H1 (cell line): ENCODE measurements at regions not wholly inside any gene's neighbourhood (a gene's known extent, or its start where the extent isn't known, plus 50 kb on each side); places are given as distances from the start of the nearest gene placed in this dataset.

Experiments used
- CBX5 ChIP-seq: fragments of 300-800, 300-1000 bp; sonication (generic); IDR thresholded peaks from 2 replicates; pipeline ENCODE4 v1.7.1; 2016; ENCODE audit warnings: antibody characterized with exemption, low read length, low read depth
- EP300 ChIP-seq, 2 experiments: IDR thresholded peaks; 1 replicate in 1 of 2; 2 replicates in 1 of 2; pipeline ENCODE4 v1.6.1; 2011 to 2012; ENCODE audit warnings: low read depth in 2 of 2, low read length in 2 of 2, mild to moderate bottlenecking in 2 of 2, borderline replicate concordance in 1 of 2, inconsistent platforms in 1 of 2, moderate library complexity in 1 of 2
- KDM5A ChIP-seq: fragments of 200-600 bp; IDR thresholded peaks from 2 replicates; pipeline ENCODE4 v1.7.1; 2012; ENCODE audit warnings: mild to moderate bottlenecking, low read length, inconsistent platforms, mixed read lengths
- SIN3A ChIP-seq, 2 experiments: IDR thresholded peaks in 1 of 2; conservative IDR thresholded peaks in 1 of 2; 2 replicates each; pipeline ENCODE4 v1.6.1; 2011 to 2012; ENCODE audit warnings: low read length in 2 of 2, improper control_type of control experiment in 1 of 2, low read depth in 1 of 2, mild to moderate bottlenecking in 1 of 2
- SP4 ChIP-seq: IDR thresholded peaks from 2 replicates; pipeline ENCODE4 v1.6.1; 2012; ENCODE audit warnings: low read length, inconsistent platforms
- TF ChIP-seq, protein P1 (sequence below), 3 experiments: IDR thresholded peaks; 1 replicate in 2 of 3; 2 replicates in 1 of 3; pipeline versions ENCODE4 v1.5.1 to v1.6.1; 2011; ENCODE audit warnings: low read length in 3 of 3, mild to moderate bottlenecking in 3 of 3, inconsistent platforms in 2 of 3, low read depth in 1 of 3, moderate library complexity in 1 of 3; ENCODE audit not compliant: insufficient read depth in 1 of 3; ENCODE audit errors: control extremely low read depth in 1 of 3

DNA sequence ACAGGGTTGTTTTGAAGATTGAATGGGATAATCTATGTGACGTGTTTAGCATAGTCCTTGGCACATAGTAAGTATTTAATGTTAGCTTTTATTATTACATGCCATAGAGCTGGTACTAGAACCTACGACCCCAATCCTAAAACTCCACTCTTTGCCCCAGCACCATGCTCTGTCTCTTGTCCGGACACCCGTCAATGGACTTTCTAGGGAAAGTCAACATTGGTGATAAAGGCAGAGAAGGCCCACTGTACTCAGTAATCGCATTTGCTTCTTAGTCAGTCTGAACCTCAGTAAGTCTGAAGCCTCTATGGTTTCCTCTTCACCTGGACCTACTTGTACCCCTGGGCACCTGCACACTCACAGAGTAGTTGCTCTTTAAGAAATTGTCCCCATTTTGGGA lies 153.1 kb upstream of the PRMT8 start:
- no peak for TF ChIP-seq EP300 (IDR thresholded peaks at IDR 0.05; ENCODE audit: borderline replicate concordance in 1 of 2, low read depth in 2 of 2, low read length in 2 of 2)
- TF ChIP-seq, protein P1, sequence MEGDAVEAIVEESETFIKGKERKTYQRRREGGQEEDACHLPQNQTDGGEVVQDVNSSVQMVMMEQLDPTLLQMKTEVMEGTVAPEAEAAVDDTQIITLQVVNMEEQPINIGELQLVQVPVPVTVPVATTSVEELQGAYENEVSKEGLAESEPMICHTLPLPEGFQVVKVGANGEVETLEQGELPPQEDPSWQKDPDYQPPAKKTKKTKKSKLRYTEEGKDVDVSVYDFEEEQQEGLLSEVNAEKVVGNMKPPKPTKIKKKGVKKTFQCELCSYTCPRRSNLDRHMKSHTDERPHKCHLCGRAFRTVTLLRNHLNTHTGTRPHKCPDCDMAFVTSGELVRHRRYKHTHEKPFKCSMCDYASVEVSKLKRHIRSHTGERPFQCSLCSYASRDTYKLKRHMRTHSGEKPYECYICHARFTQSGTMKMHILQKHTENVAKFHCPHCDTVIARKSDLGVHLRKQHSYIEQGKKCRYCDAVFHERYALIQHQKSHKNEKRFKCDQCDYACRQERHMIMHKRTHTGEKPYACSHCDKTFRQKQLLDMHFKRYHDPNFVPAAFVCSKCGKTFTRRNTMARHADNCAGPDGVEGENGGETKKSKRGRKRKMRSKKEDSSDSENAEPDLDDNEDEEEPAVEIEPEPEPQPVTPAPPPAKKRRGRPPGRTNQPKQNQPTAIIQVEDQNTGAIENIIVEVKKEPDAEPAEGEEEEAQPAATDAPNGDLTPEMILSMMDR (IDR thresholded peaks at IDR 0.05; ENCODE audit: control extremely low read depth in 1 of 3, insufficient read depth in 1 of 3, low read depth in 1 of 3, low read length in 3 of 3): no peak
- TF ChIP-seq SP4: no peak
- TF ChIP-seq CBX5: no peak
- no peak for TF ChIP-seq SIN3A (conservative IDR thresholded peaks at IDR 0.05 in 1 of 2, IDR thresholded peaks at IDR 0.05 in 1 of 2; ENCODE audit: low read depth in 1 of 2, low read length in 2 of 2)
- no peak for TF ChIP-seq KDM5A
